ENCODE measurements at regions not wholly inside any gene's neighbourhood (a gene's known extent, or its start where the extent isn't known, plus 50 kb on each side); places are given as distances from the start of the nearest gene placed in this dataset.

GRCh38 chr1:193960040-193960439 is 773.6 kb upstream of the B3GALT2 start:
- no peak overlapping the region for H3K4me3 ChIP-seq
- whole genome bisulfite sequencing (ENCODE audit: low lambda C conversion rate, missing lambda C conversion rate) = 75% methylated on average over 2 of the region's 2 CpGs
- TF ChIP-seq EZH2phosphoT487 (IDR thresholded peaks at IDR 0.05; ENCODE audit: low read depth, severe bottlenecking, unreplicated experiment) (no peak), CTCF (IDR thresholded peaks at IDR 0.05; ENCODE audit: poor library complexity) (no peak)
- no peak overlapping the region for H3K4me2 ChIP-seq
- no peaks in the 10 kb centered on the region for H4K20me1 ChIP-seq (ENCODE audit: insufficient read depth, poor library complexity, severe bottlenecking)
- no peaks in the 10 kb centered on the region for H3K9me2 ChIP-seq (replicated peaks; ENCODE audit: insufficient read depth)
- DNase-seq (ENCODE audit: low spot score) = no peak
- no peaks in the 10 kb centered on the region for H3K4me1 ChIP-seq (ENCODE audit: insufficient read depth)
- no peak overlapping the region for H3K27ac ChIP-seq
- H3K27me3 ChIP-seq = no peaks in the 10 kb centered on the region
- H2AFZ ChIP-seq = no peak overlapping the region
- no peaks in the 10 kb centered on the region for H3K79me2 ChIP-seq
- no peaks in the 10 kb centered on the region for H3K36me3 ChIP-seq (replicated peaks; ENCODE audit: insufficient read depth, low read depth)
- H3K9me3 ChIP-seq (ENCODE audit: low read depth) = no peaks in the 10 kb centered on the region

- Histone ChIP-seq H3K27me3 (no peaks in the 10 kb centered on the region), H2AFZ (no peak overlapping the region), H3K4me3 (no peak overlapping the region), H3K4me1 (ENCODE audit: insufficient read depth) (no peaks in the 10 kb centered on the region), H3K36me3 (replicated peaks; ENCODE audit: insufficient read depth, low read depth) (no peaks in the 10 kb centered on the region), H3K27ac (no peak overlapping the region), H3K9me3 (ENCODE audit: low read depth) (no peaks in the 10 kb centered on the region), H3K9me2 (replicated peaks; ENCODE audit: insufficient read depth) (no peaks in the 10 kb centered on the region), H4K20me1 (ENCODE audit: insufficient read depth, poor library complexity, severe bottlenecking) (no peaks in the 10 kb centered on the region), H3K79me2 (no peaks in the 10 kb centered on the region), H3K4me2 (no peak overlapping the region)
- 79% methylated on average over 7 of the region's 7 CpGs for WGBS (ENCODE audit: low lambda C conversion rate, missing lambda C conversion rate)
- no peak for DNase-seq (ENCODE audit: low spot score)
- TF ChIP-seq EZH2phosphoT487 (IDR thresholded peaks at IDR 0.05; ENCODE audit: low read depth, severe bottlenecking, unreplicated experiment) = no peak
- no peak for TF ChIP-seq EZH2 (IDR thresholded peaks at IDR 0.05; ENCODE audit: borderline replicate concordance)
- no peak for TF ChIP-seq CTCF (IDR thresholded peaks at IDR 0.05; ENCODE audit: poor library complexity)
Observed at GRCh38 chr1:193957556-193958095, 771.2 kb upstream of the B3GALT2 start.

GRCh38 chr1:193952778-193953374 is 766.5 kb upstream of the B3GALT2 start:
- TF ChIP-seq CTCF (IDR thresholded peaks at IDR 0.05; ENCODE audit: poor library complexity) (no peak), EZH2 (IDR thresholded peaks at IDR 0.05; ENCODE audit: borderline replicate concordance) (no peak)
- Histone ChIP-seq H3K36me3 (replicated peaks; ENCODE audit: insufficient read depth, low read depth) (no peaks in the 10 kb centered on the region), H3K27ac (no peak overlapping the region), H3K4me3 (no peak overlapping the region), H3K4me2 (no peak overlapping the region), H2AFZ (no peak overlapping the region), H3K27me3 (no peaks in the 10 kb centered on the region), H3K9me2 (replicated peaks; ENCODE audit: insufficient read depth) (no peaks in the 10 kb centered on the region), H3K9me3 (ENCODE audit: low read depth) (no peaks in the 10 kb centered on the region), H4K20me1 (ENCODE audit: insufficient read depth, poor library complexity, severe bottlenecking) (no peaks in the 10 kb centered on the region), H3K4me1 (ENCODE audit: insufficient read depth) (no peaks in the 10 kb centered on the region), H3K79me2 (no peaks in the 10 kb centered on the region)
- no peak for DNase-seq (ENCODE audit: low spot score)
- WGBS (ENCODE audit: low lambda C conversion rate, missing lambda C conversion rate) = 96% methylated on average over 1 of the region's 1 CpG
